ENCODE measurements at regions not wholly inside any gene's neighbourhood (a gene's known extent, or its start where the extent isn't known, plus 50 kb on each side); places are given as distances from the start of the nearest gene placed in this dataset.

DNA sequence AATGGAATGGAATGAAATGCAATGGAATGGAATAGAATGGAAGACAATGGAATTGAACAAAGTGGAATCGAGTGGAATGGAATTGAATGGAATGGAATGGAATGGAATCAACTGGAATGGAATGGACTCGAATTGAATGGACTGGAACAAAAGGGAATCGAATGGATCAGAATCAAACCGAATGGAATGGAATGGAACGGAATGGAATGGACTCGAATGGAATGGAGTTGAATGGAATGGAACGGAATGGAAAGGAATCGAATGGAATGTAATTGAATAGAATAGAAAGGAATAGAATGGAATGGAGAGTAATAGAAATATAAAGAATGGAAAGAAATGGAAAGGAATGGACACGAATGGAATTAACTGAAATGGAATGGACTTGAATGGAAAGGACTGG lies 475.2 kb upstream of the WSB1 start:
- TF ChIP-seq, protein P1, sequence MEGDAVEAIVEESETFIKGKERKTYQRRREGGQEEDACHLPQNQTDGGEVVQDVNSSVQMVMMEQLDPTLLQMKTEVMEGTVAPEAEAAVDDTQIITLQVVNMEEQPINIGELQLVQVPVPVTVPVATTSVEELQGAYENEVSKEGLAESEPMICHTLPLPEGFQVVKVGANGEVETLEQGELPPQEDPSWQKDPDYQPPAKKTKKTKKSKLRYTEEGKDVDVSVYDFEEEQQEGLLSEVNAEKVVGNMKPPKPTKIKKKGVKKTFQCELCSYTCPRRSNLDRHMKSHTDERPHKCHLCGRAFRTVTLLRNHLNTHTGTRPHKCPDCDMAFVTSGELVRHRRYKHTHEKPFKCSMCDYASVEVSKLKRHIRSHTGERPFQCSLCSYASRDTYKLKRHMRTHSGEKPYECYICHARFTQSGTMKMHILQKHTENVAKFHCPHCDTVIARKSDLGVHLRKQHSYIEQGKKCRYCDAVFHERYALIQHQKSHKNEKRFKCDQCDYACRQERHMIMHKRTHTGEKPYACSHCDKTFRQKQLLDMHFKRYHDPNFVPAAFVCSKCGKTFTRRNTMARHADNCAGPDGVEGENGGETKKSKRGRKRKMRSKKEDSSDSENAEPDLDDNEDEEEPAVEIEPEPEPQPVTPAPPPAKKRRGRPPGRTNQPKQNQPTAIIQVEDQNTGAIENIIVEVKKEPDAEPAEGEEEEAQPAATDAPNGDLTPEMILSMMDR (conservative IDR thresholded peaks at IDR 0.05; ENCODE audit: low read depth, low read length), result no peak
- no peak overlapping the region for H3K4me3 ChIP-seq (ENCODE audit: low read depth, low read length)
- DNase-seq (ENCODE audit: low read depth), result peak; percentile 15

Measured in epithelial cell of proximal tubule (primary cell).